Vagina (tissue), 2 donors: ENCODE measurements at regions not wholly inside any gene's neighbourhood (a gene's known extent, or its start where the extent isn't known, plus 50 kb on each side); places are given as distances from the start of the nearest gene placed in this dataset.

ENCODE experiments used
- POLR2A ChIP-seq, 2 donors: fragments of 450-650 bp; IDR thresholded peaks; one replicate each; pipeline ENCODE4 v1.6.1; 2017; ENCODE audit warnings: antibody characterized with exemption in 2 of 2, mild to moderate bottlenecking in 2 of 2, moderate library complexity in 2 of 2
- POLR2AphosphoS5 ChIP-seq, 2 donors: sonication (generic); formaldehyde crosslinking; IDR thresholded peaks; one replicate each; pipeline ENCODE4 v1.9.0; 2017; ENCODE audit warnings: antibody characterized with exemption in 2 of 2, mild to moderate bottlenecking in 2 of 2, low read depth in 1 of 2; ENCODE audit not compliant: insufficient read depth in 1 of 2
- TF ChIP-seq, protein P1 (sequence below), 3 experiments: fragments of 450-650 bp in 2 of 3; fragments of 200-600 bp in 1 of 3; sonication (generic) in 1 of 3; IDR thresholded peaks; one replicate each; pipeline ENCODE4 v1.5.1; 2017 to 2019; ENCODE audit warnings: antibody characterized with exemption in 3 of 3, mild to moderate bottlenecking in 2 of 3, moderate library complexity in 2 of 3

DNA sequence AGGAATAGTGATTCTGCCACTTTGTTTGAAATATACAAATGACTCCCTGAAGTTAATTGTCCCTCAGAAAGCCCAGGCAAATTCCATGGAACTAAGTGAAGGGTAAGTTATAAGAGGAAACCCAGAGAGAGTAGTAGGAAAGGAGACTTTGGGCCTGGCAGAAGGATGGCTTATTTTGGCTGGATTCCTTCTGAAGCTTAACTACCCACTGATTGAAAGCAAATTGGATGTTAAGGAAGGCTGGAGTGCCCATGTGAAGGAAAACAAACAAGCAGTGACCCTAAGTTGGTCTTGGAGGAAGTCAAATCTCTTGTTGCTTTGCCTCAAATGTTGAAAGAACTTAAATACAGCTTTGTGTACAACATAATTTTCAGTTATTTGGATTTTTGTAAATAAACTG is 1106.4 kb upstream of the ZEB2 start:
- TF ChIP-seq, protein P1, sequence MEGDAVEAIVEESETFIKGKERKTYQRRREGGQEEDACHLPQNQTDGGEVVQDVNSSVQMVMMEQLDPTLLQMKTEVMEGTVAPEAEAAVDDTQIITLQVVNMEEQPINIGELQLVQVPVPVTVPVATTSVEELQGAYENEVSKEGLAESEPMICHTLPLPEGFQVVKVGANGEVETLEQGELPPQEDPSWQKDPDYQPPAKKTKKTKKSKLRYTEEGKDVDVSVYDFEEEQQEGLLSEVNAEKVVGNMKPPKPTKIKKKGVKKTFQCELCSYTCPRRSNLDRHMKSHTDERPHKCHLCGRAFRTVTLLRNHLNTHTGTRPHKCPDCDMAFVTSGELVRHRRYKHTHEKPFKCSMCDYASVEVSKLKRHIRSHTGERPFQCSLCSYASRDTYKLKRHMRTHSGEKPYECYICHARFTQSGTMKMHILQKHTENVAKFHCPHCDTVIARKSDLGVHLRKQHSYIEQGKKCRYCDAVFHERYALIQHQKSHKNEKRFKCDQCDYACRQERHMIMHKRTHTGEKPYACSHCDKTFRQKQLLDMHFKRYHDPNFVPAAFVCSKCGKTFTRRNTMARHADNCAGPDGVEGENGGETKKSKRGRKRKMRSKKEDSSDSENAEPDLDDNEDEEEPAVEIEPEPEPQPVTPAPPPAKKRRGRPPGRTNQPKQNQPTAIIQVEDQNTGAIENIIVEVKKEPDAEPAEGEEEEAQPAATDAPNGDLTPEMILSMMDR (IDR thresholded peaks at IDR 0.05): no peak
- TF ChIP-seq POLR2A (IDR thresholded peaks at IDR 0.05): no peak
- TF ChIP-seq POLR2AphosphoS5 (IDR thresholded peaks at IDR 0.05; ENCODE audit: insufficient read depth in 1 of 2, low read depth in 1 of 2): no peak
